ENCODE measurements at regions not wholly inside any gene's neighbourhood (a gene's known extent, or its start where the extent isn't known, plus 50 kb on each side); places are given as distances from the start of the nearest gene placed in this dataset.
A peak's percentile ranks its signal among the peaks of the same experiment; 100 is the strongest.
"Not testable (repeated sequence)": the region's sequence is repeated elsewhere in the genome, so short reads cannot be mapped to it uniquely, and the experiment has no call there.

GRCh38 chr2:62603154-62603712, 97.2 kb upstream of the TMEM17 start:
- no peak for DNase-seq (ENCODE audit: low read depth, low spot score)

GRCh38 chr2:62599674-62600410, 93.8 kb upstream of the TMEM17 start:
- in situ Hi-C loops (cut with HindIII; ENCODE audit: low pct_unique_long_range_greater_than_20kb, low sequenced_read_pairs); DNase-seq (ENCODE audit: low read depth, low spot score): not testable (repeated sequence)

More at GRCh38 chr2:62603154-62603712, 97.2 kb upstream of the TMEM17 start:
- in situ Hi-C loops (cut with HindIII; ENCODE audit: low pct_unique_long_range_greater_than_20kb, low sequenced_read_pairs): no loop called here

GRCh38 chr2:62597323-62597722, 91.3 kb upstream of the TMEM17 start:
- in situ Hi-C loops (cut with HindIII; ENCODE audit: low pct_unique_long_range_greater_than_20kb, low sequenced_read_pairs): no loop called here
- no peak for DNase-seq (ENCODE audit: low read depth, low spot score)

GRCh38 chr2:62596061-62596921, 90.3 kb upstream of the TMEM17 start:
- DNase-seq (ENCODE audit: low read depth, low spot score): no peak
- in situ Hi-C loops (cut with HindIII; ENCODE audit: low pct_unique_long_range_greater_than_20kb, low sequenced_read_pairs): no loop called here

GRCh38 chr2:62595474-62595873, 89.5 kb upstream of the TMEM17 start:
- in situ Hi-C loops (cut with HindIII; ENCODE audit: low pct_unique_long_range_greater_than_20kb, low sequenced_read_pairs): no loop called here
- no peak for DNase-seq (ENCODE audit: low read depth, low spot score)

- in situ Hi-C loops (cut with HindIII; ENCODE audit: low pct_unique_long_range_greater_than_20kb, low sequenced_read_pairs): no loop called here
- DNase-seq (ENCODE audit: low read depth, low spot score): no peak
Observed at GRCh38 chr2:62593825-62594224, 87.8 kb upstream of the TMEM17 start.

GRCh38 chr2:62591491-62591890, 85.5 kb upstream of the TMEM17 start:
- in situ Hi-C loops (cut with HindIII; ENCODE audit: low pct_unique_long_range_greater_than_20kb, low sequenced_read_pairs): no loop called here
- DNase-seq (ENCODE audit: low read depth, low spot score): no peak

GRCh38 chr2:62589691-62590356, 83.8 kb upstream of the TMEM17 start:
- in situ Hi-C loops (cut with HindIII; ENCODE audit: low pct_unique_long_range_greater_than_20kb, low sequenced_read_pairs): no loop called here
- peak; percentile 83 for DNase-seq (ENCODE audit: low read depth, low spot score)

- in situ Hi-C loops (cut with HindIII; ENCODE audit: low pct_unique_long_range_greater_than_20kb, low sequenced_read_pairs): no loop called here
Observed at GRCh38 chr2:62587592-62587991, 81.6 kb upstream of the TMEM17 start.

GRCh38 chr2:62586981-62587380, 81.0 kb upstream of the TMEM17 start:
- peak; percentile 98 for DNase-seq (ENCODE audit: low read depth, low spot score)
- in situ Hi-C loops (cut with HindIII; ENCODE audit: low pct_unique_long_range_greater_than_20kb, low sequenced_read_pairs): no loop called here

More at GRCh38 chr2:62587592-62587991, 81.6 kb upstream of the TMEM17 start:
- DNase-seq (ENCODE audit: low read depth, low spot score): no peak

- DNase-seq (ENCODE audit: low read depth, low spot score): no peak
- in situ Hi-C loops (cut with HindIII; ENCODE audit: low pct_unique_long_range_greater_than_20kb, low sequenced_read_pairs): no loop called here
Observed at GRCh38 chr2:62578803-62579640, 73.0 kb upstream of the TMEM17 start.

GRCh38 chr2:62577994-62578781, 72.2 kb upstream of the TMEM17 start:
- DNase-seq (ENCODE audit: low read depth, low spot score): peak; percentile 100
- in situ Hi-C loops (cut with HindIII; ENCODE audit: low pct_unique_long_range_greater_than_20kb, low sequenced_read_pairs): no loop called here

GRCh38 chr2:62576276-62576939, 70.4 kb upstream of the TMEM17 start:
- in situ Hi-C loops (cut with HindIII; ENCODE audit: low pct_unique_long_range_greater_than_20kb, low sequenced_read_pairs): no loop called here
- DNase-seq (ENCODE audit: low read depth, low spot score): peak; percentile 58

- DNase-seq (ENCODE audit: low read depth, low spot score): no peak
- in situ Hi-C loops (cut with HindIII; ENCODE audit: low pct_unique_long_range_greater_than_20kb, low sequenced_read_pairs): no loop called here
Observed at GRCh38 chr2:62573936-62574335, 67.9 kb upstream of the TMEM17 start.

- in situ Hi-C loops (cut with HindIII; ENCODE audit: low pct_unique_long_range_greater_than_20kb, low sequenced_read_pairs): no loop called here
- no peak for DNase-seq (ENCODE audit: low read depth, low spot score)
Observed at GRCh38 chr2:62573137-62573731, 67.2 kb upstream of the TMEM17 start.
